Posterior cingulate gyrus (tissue), 11 donors: ENCODE measurements at regions not wholly inside any gene's neighbourhood (a gene's known extent, or its start where the extent isn't known, plus 50 kb on each side); places are given as distances from the start of the nearest gene placed in this dataset.
"Not testable (repeated sequence)": the region's sequence is repeated elsewhere in the genome, so short reads cannot be mapped to it uniquely, and the experiment has no call there.

ENCODE experiments used
- DNase-seq, 10 donors: peaks; one replicate each; pipeline versions ENCODE4 v3.0.0 to v3.0.0-alpha.2; 2020 to 2021; ENCODE audit warnings: mixed read lengths in 3 of 10
- intact Hi-C: fragments of 100-400 bp; cut with DNase I; formaldehyde crosslinking; loops from one replicate; pipeline ENCODE4 v1.15.1; 2023

DNA sequence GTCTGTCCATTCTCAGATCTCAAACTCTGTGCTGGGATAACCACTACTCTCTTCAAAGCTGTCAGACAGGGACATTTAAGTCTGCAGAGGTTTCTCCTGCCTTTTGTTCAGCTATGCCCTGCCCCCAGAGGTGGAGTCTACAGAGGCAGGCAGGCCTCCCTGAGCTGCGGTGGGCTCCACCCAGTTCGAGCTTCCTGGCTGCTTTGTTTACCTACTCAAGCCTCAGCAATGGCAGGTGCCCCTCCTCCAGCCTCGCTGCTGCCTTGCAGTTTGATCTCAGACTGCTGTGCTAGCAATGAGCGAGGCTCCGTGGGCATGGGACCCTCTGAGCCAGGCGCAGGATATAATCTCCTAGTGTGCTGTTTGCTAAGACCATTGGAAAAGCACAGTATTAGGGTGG lies 53.1 kb upstream of the HUNK start:
- intact Hi-C loops, DNase-seq: not testable (repeated sequence)

DNA sequence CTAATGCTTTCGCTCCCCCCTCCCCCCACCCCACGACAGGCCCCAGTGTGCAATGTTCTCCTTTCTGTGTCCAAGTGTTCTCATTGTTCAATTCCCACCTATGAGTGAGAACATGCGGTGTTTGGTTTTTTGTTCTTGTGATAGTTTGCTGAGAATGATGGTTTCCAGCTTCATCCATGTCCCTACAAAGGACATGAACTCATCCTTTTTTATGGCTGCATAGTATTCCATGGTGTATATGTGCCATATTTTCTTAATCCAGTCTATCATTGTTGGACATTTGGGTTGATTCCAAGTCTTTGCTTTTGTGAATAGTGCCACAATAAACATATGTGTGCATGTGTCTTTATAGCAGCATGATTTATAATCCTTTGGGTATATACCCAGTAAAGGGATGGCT lies 58.5 kb upstream of the HUNK start:
- DNase-seq, intact Hi-C loops: not testable (repeated sequence)

DNA sequence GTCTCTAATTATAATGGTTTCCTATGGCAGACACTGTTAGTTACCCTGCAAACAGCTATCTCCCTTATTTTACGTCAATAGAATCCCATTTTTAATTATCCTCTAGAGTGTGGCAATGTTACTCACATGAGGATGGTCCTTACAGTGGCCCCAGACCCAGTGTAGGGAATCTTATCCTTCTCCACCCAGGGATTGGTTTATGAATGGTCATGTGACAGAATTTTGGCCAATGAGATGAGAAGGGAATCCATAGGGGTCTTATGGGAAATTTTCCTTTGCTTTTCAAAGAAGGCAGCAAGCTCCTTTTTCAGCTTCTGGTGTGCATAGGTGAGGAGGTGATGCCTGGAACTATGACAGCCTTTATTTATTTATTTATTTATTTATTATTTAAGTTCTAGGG lies 59.0 kb upstream of the HUNK start:
- DNase-seq: no peak
- intact Hi-C loops: no loop called here

DNA sequence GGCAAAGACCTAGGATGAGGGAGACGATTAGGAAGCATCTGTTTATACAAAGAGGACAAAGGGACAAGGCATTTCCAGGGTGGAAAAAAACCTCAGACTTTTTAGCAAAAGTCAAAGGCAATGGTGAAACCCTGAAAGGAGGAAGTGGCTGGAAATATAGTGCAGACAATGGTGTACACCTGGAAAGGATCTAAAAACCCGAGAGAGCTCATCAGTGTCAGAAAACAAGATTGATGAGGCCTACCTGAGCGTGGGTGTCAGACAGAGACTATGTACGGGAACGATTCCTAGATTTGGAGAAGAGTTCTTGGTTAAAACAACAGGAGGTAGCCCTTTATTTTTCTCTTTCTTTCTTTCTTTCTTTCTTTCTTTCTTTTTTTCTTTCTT lies 68.8 kb upstream of the HUNK start:
- DNase-seq: no peak

DNA sequence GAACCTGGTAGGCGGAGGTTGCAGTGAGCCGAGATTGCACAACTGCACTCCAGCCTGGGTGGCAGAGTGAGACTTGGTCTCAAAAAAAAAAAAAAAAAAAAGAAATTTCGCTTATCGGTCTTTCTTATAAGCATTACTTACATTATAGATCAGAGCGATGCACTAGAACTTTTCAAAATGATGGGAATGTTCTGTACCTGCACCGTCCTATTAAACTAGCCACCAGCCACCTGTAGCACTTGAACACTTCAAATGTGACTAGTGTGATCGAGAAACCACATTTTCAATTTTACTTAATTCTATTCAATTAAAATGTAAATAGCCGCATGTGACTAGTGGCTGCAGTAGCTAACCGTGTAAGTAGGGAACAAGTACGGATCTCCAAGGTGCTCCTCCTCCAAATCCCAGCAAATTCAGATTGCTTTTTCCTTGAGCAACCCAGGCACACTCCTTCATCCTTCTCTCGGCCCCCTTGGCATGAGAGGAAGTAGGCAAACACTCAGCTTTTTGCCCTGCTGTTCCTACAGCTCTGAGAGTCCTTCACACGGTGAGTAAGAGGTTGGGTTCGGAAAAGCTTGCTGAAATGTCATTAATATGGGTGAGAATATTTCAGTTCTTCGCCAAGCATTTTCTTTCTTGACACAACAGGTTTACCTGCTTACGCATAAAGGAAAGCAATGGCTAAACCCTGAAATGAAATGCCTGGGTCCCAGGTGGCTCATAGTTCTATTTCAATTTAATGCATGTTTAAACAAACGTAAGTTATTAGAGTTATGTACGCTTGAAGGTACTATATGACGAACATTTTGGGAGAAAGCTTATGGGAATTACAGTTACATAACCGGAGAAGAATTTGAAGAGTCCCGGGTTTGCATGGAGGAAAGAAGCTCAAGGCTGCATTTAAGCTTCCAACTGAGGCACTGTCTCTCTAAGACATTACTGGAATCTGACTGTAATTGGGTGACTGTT lies 69.5 kb upstream of the HUNK start:
- no peak for DNase-seq
- intact Hi-C loops: no loop called here

More for the DNA sequence above, 68.8 kb upstream of the HUNK start:
- intact Hi-C loops: no loop called here

DNA sequence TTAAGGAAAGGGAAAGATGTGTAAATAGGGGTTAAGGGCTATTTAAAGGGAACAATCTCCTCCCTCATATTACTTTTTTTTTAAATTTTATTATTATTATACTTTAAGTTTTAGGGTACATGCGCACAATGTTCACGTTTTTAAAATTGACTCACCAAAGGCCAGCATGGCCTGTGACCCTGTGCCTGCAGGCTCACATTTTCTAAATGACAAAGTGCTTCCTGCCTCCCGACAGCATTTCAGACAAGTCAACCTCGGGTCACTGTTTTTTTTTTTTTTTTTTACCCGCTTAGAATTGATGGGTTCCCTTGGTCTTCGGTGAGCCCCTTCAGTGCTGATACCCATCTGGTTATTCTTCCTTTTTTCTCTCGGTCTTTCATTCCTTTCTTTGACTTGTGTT lies 70.4 kb upstream of the SCAF4 start:
- no peak for DNase-seq
- intact Hi-C loops: no loop called here

DNA sequence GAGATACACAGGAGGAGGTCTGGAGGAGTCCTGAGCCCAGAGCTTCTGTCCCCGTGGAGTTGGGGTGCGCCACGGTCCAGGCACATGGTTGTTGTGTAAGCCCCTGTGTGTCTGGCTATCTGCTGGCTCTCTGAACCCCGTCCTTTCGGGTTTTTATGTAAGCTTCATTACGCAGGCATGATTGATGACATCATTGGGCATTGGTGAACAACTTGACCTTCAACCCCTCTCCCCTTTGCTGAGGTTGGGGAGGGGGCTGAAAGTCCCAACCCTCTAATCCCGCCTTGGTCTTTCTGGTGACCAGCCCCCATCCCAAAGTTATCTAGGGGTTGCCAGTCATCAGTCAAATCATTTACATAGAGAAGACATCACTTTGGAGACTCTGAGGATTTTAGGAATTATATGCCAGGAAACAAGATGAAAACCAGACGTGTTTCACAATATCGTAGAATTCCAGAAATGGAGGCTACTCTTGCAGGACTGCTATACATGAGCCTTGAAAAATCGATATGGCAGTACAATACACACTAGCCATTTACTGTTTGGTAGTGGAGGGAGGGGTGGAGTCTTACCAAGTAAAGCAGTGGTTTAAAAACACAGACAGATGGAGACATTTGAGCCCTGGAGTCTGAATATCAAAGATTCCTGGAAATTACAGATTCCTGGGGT lies 69.8 kb upstream of the SCAF4 start:
- intact Hi-C loops: no loop called here
- DNase-seq: no peak

DNA sequence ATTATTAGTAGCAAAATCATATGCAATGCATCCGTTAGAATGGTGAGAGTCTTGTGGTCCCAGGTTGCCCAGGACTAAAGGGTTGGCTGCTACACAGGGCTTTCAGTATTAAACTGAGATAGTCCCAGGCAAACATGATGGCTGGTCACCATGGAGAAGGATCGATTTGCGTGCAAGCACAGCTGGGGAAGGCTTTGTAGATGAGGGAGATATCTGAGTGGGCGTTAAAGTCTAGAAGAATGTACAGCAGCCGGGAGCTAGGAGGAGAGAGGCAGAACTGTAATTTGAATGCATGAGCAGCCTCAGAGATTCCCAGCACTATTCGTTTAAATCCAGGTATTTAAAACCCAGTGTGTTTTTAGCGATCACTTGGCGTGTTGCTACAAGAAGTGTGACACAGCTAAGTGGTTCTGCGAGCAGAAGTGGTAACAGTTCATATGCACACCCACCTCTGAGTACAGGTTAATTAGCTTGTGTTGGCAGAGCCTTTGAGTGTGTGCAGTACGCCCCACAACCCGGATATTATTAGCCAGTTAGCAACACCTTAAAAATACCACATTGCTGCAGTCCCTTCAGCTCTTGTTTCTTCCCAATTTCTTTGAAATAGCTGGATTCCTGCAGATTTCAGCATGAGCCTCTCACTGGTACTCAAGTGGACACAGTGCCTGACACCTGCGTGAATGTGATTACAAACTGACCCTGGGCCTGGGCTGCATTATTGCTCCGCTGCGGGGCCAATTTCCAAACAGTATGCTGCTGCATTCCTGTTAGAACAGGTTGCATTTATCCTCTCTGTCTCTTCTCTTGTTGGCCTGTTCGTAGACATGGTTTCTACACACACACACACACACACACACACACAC lies 67.2 kb upstream of the SCAF4 start:
- DNase-seq: peak in 1 of 10 donors; percentile 5
- intact Hi-C loops: no loop called here

DNA sequence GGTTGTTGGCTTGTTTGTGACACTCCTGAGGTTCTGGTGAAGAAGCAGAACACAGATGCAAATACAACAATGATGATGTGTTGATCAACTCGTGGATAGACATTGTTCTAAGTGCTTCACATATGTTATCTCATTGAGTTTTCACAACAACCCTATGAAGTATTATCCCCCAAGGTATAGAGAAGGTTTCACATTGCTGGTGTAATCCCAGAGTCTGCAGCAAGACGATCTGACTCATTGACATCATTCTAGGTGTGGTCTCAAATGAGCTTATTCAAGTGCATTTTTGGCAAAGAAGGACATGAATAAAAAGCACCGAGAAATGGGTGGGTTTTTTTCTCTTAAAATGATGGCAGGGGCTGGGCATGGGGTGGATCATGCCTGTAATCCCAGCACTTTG lies 64.1 kb upstream of the SCAF4 start:
- DNase-seq: no peak
- intact Hi-C loops: no loop called here

DNA sequence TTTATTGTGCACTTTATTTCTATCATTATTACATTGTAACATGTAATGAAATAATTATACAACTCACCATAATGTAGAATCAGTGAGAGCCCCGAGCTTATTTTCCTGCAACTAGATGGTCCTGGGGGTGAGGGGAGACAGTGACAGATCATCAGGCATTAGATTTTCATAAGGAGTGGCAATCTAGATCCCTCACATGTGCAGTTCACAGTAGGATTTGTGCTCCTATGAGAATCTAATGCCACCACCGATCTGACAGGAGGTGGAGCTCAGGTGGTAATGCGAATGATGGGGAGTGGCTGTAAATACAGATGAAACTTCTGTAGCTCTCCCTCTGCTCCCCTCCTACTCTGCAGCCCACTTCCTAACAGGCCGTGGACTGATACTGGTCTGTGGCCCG lies 58.5 kb upstream of the SCAF4 start:
- intact Hi-C loops, DNase-seq: not testable (repeated sequence)

DNA sequence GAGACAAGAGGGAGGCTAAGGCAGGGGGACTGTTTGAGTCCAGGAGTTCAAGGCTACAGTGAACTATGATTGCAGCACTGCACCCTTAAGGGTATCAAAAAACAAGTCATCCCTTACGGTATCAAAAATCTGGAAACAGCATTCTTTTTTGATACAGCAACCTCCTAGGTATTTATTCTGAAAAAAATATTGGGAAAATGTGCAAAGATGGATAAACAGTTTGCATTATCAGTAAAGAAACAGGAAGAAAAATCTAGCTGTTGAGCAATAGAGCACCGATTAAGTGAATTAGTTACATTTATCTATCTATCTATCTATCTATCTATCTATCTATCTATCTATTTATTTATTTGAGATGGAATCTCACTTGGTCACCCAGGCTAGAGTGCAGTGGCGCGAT lies 56.7 kb upstream of the SCAF4 start:
- intact Hi-C loops: loop anchor here (5.0 kb wide), 1 partner anchor 79 kb away; no protein-coding TSS in a partner anchor
- no peak for DNase-seq

DNA sequence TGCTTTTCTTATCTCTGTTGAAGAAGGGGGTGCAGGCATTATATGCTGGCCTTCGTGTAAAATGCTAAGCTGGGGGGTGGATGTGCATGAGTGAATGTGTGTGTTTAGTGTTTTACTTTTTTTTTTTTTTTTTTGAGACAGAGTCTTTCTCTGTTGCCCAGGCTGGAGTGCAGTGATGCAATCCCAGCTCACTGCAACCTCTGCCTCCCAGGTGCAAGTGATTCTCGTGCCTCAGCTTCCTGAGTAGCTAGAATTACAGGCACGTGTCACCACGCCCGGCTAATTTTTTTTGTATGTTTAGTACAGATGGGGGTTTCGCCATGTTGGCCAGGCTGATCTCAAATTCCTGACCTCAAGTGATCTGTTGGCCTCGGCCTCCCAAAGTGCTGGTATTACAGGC lies 55.8 kb upstream of the SCAF4 start:
- not testable (repeated sequence) for DNase-seq
- intact Hi-C loops: loop anchor here (5.0 kb wide), 1 partner anchor 80 kb away; no protein-coding TSS in a partner anchor

DNA sequence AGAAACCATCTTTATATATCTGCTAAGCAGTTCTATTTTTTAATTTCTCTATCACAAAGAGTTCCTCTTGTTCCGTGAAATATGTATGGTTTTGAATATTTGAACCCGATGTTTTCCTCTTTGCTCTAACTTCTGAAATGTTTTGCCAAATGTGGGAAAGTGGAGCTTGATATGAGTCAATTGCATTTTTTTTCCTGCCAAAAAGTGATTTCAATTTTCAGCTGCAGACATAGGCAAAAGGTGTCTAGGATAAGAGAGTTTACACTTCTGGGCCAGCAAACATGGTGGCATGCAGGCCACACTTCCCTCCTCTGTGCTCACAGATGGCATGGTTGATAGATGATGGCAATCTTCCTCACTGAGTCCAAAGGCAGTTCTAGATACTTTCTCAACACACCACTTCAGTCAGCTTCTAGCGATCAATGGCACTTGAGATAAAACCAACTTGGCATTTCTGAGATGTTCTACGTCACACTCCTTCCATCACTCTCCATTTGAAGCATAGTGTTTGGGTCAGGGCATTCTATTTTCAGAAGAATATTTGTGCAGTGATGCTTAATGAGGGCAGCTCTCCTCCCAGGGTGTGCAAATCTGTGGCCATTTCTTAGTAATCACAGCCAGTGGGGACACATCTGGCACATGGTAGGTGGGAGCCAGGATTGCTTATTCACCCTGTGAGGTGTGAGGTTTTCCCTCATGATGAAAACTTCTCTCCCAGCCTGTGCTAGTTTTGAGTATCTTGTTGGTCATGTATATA lies 54.4 kb upstream of the SCAF4 start:
- intact Hi-C loops: loop anchor here (1.0 to 5.0 kb wide), 2 partner anchors 81 to 472 kb away; no protein-coding TSS in a partner anchor
- no peak for DNase-seq

DNA sequence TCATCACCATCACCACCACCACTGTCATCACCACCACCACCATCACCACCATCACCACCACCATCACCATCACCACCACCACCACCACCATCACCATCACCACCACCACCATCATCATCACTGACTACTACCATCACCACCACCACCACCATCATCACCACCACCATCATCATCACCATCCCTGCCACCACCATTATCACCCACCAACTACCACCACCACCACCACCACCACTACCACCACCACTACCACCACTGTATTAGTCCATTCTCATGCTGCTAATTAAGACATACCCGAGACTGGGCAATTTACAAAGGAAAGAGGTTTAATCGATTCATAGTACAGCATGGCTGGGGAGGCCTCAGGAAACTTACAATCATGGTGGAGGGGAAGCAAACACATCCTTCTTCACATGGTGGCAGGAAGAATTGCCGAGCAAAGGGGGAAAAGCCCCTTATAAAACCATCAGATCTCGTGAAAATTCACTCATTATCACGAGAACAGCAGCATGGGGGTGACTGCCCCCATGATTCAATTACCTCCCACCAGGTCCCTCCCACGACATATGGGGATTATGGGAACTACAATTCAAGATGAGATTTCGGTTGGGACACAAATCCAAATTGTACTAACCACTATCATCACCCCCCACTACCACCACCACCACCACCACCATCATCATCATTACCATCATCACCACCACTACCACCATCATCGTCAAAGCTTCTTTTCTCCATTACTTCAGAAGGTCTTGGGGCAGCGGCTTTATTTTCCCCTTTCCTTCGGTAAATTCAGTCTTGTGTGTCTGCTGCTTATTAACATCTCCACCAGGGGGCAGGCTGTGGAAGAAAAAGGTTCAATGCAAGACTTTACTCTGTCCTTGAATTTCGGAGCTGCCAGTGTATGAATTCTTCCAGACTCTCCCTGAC lies 53.6 kb upstream of the SCAF4 start:
- peak in 8 of 10 donors; percentile 22 to 92 (median 72) for DNase-seq
- intact Hi-C loops: loop anchor here (1.0 to 5.0 kb wide), 2 partner anchors 82 to 473 kb away; no protein-coding TSS in a partner anchor

DNA sequence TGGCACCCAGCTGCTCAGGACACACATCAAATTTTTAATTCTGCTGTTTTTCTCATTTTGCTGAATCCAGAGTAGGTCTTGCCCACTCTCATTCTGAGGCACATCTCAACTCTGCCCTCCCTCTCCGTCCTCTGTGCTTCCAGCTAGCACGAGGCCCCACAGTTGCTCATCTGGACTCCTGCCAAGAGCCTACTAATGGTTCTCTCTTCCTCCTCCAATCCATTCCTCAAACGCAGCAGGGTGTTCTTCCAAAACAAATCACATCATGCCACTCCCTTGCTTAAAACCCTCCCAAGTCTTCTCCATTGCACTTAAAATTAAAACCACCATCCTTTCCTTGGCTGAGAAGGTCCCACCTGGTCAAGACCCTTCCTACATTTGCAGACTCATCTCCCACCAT lies 49.8 kb upstream of the SCAF4 start:
- DNase-seq: peak in 3 of 10 donors; percentile 18 to 76 (median 26)
- intact Hi-C loops: no loop called here
